Coronary artery (tissue), 2 donors: ENCODE measurements at regions not wholly inside any gene's neighbourhood (a gene's known extent, or its start where the extent isn't known, plus 50 kb on each side); places are given as distances from the start of the nearest gene placed in this dataset.

Experiments used
- DNase-seq: peaks from one replicate; pipeline ENCODE4 v3.0.0-alpha.2; 2017; ENCODE audit warnings: low spot score
- H3K27ac ChIP-seq, 2 donors: fragments of 200-600 bp; sonication (generic); one replicate each; pipeline ENCODE4 v1.5.1; 2016 to 2019
- H3K4me3 ChIP-seq: fragments of 200-600 bp; sonication (generic); 2 replicates; pipeline ENCODE4 v1.5.1; 2016; ENCODE audit warnings: mild to moderate bottlenecking, moderate library complexity
- CTCF ChIP-seq: fragments of 200-600 bp; sonication (generic); IDR thresholded peaks from one replicate; pipeline ENCODE4 v1.5.1; 2019; ENCODE audit warnings: antibody characterized with exemption

- Histone ChIP-seq H3K4me3 (no peak overlapping the region), H3K27ac (no peak overlapping the region)
- TF ChIP-seq CTCF: no peak
- no peak for DNase-seq
Measured at GRCh38 chr4:179605196-179605595, 2163.0 kb upstream of the AGA start.

- no peak overlapping the region for H3K4me3 ChIP-seq
- no peak for DNase-seq
- TF ChIP-seq CTCF: no peak
Measured at GRCh38 chr4:179607003-179607402, 2164.8 kb upstream of the AGA start.

GRCh38 chr4:179615704-179616103, 2173.5 kb upstream of the AGA start:
- no peak overlapping the region for H3K27ac ChIP-seq
- DNase-seq: no peak
- TF ChIP-seq CTCF: no peak
- no peak overlapping the region for H3K4me3 ChIP-seq

More at GRCh38 chr4:179607003-179607402, 2164.8 kb upstream of the AGA start:
- H3K27ac ChIP-seq: no peak overlapping the region

GRCh38 chr4:179618966-179619365, 2176.7 kb upstream of the AGA start:
- Histone ChIP-seq H3K4me3 (no peak overlapping the region), H3K27ac (no peak overlapping the region)
- no peak for TF ChIP-seq CTCF
- DNase-seq: no peak

- no peak for DNase-seq
- no peak overlapping the region for H3K27ac ChIP-seq
- no peak overlapping the region for H3K4me3 ChIP-seq
- no peak for TF ChIP-seq CTCF
Measured at GRCh38 chr4:179624768-179625181, 2182.5 kb upstream of the AGA start.

GRCh38 chr4:179625406-179625805, 2183.2 kb upstream of the AGA start:
- Histone ChIP-seq H3K27ac (no peak overlapping the region), H3K4me3 (no peak overlapping the region)
- no peak for DNase-seq
- no peak for TF ChIP-seq CTCF

GRCh38 chr4:179626687-179627086, 2184.4 kb upstream of the AGA start:
- no peak for DNase-seq
- Histone ChIP-seq H3K27ac (no peak overlapping the region), H3K4me3 (no peak overlapping the region)
- no peak for TF ChIP-seq CTCF
